ENCODE measurements at regions not wholly inside any gene's neighbourhood (a gene's known extent, or its start where the extent isn't known, plus 50 kb on each side); places are given as distances from the start of the nearest gene placed in this dataset.
"Not testable (repeated sequence)": the region's sequence is repeated elsewhere in the genome, so short reads cannot be mapped to it uniquely, and the experiment has no call there.

GRCh38 chr16:61421111-61421510 lies 615.1 kb downstream of the CDH8 start:
- Histone ChIP-seq H3K36me3 (no peaks in the 10 kb centered on the region), H3K4me3 (no peak overlapping the region), H3K4me1 (replicated peaks) (no peaks in the 10 kb centered on the region), H3K9me3 (no peaks in the 10 kb centered on the region), H3K27ac (no peak overlapping the region), H3K27me3 (replicated peaks; ENCODE audit: insufficient read depth) (no peaks in the 10 kb centered on the region)
- WGBS: 84% methylated on average over 4 of the region's 4 CpGs
- DNase-seq (ENCODE audit: low spot score): no peak
- TF ChIP-seq CTCF (IDR thresholded peaks at IDR 0.05) (no peak), POLR2AphosphoS5 (IDR thresholded peaks at IDR 0.05) (no peak), POLR2A (IDR thresholded peaks at IDR 0.05) (no peak)
- intact Hi-C loops (cut with DNase I): no loop called here

- Histone ChIP-seq H3K36me3 (no peaks in the 10 kb centered on the region), H3K4me3 (no peak overlapping the region), H3K4me1 (replicated peaks) (no peaks in the 10 kb centered on the region), H3K9me3 (no peaks in the 10 kb centered on the region), H3K27me3 (replicated peaks; ENCODE audit: insufficient read depth) (no peaks in the 10 kb centered on the region), H3K27ac (no peak overlapping the region)
- no peak for DNase-seq (ENCODE audit: low spot score)
- intact Hi-C loops (cut with DNase I): no loop called here
- TF ChIP-seq CTCF (IDR thresholded peaks at IDR 0.05) (no peak), POLR2AphosphoS5 (IDR thresholded peaks at IDR 0.05) (no peak), POLR2A (IDR thresholded peaks at IDR 0.05) (no peak)
- WGBS: 54% methylated on average over 2 of the region's 2 CpGs
Observed at GRCh38 chr16:61419791-61420190, 616.4 kb downstream of the CDH8 start.

GRCh38 chr16:61418802-61419201 lies 617.4 kb downstream of the CDH8 start:
- H3K36me3 ChIP-seq; intact Hi-C loops (cut with DNase I); DNase-seq (ENCODE audit: low spot score); H3K27me3 ChIP-seq (replicated peaks; ENCODE audit: insufficient read depth); H3K4me3 ChIP-seq; H3K9me3 ChIP-seq; H3K4me1 ChIP-seq (replicated peaks); H3K27ac ChIP-seq: not testable (repeated sequence)

- DNase-seq (ENCODE audit: low spot score): no peak
- WGBS: 52% methylated on average over 3 of the region's 3 CpGs
- H3K4me3 ChIP-seq: no peak overlapping the region
- no peaks in the 10 kb centered on the region for H3K4me1 ChIP-seq (replicated peaks)
- H3K27ac ChIP-seq: no peak overlapping the region
- no peaks in the 10 kb centered on the region for H3K9me3 ChIP-seq
- no peaks in the 10 kb centered on the region for H3K27me3 ChIP-seq (replicated peaks; ENCODE audit: insufficient read depth)
- intact Hi-C loops (cut with DNase I): no loop called here
- TF ChIP-seq POLR2AphosphoS5 (IDR thresholded peaks at IDR 0.05) (no peak), CTCF (IDR thresholded peaks at IDR 0.05) (no peak), POLR2A (IDR thresholded peaks at IDR 0.05) (no peak)
- no peaks in the 10 kb centered on the region for H3K36me3 ChIP-seq
Observed at GRCh38 chr16:61415126-61415525, 621.1 kb downstream of the CDH8 start.

GRCh38 chr16:61413021-61413420 lies 623.2 kb downstream of the CDH8 start:
- no peaks in the 10 kb centered on the region for H3K36me3 ChIP-seq
- H3K4me3 ChIP-seq: no peak overlapping the region
- H3K4me1 ChIP-seq (replicated peaks): no peaks in the 10 kb centered on the region
- H3K27me3 ChIP-seq (replicated peaks; ENCODE audit: insufficient read depth): no peaks in the 10 kb centered on the region
- no peak overlapping the region for H3K27ac ChIP-seq
- no peak for DNase-seq (ENCODE audit: low spot score)
- intact Hi-C loops (cut with DNase I): no loop called here
- no peak for TF ChIP-seq CTCF (IDR thresholded peaks at IDR 0.05)
- no peak for TF ChIP-seq POLR2AphosphoS5 (IDR thresholded peaks at IDR 0.05)
- TF ChIP-seq POLR2A (IDR thresholded peaks at IDR 0.05): no peak
- H3K9me3 ChIP-seq: no peaks in the 10 kb centered on the region
- 64% methylated on average over 5 of the region's 5 CpGs for WGBS

Measured in prostate gland (tissue), 2 donors.